Glutamatergic neuron (in vitro differentiated cells): ENCODE measurements at regions not wholly inside any gene's neighbourhood (a gene's known extent, or its start where the extent isn't known, plus 50 kb on each side); places are given as distances from the start of the nearest gene placed in this dataset.
"Not testable (repeated sequence)": the region's sequence is repeated elsewhere in the genome, so short reads cannot be mapped to it uniquely, and the experiment has no call there.

Experiments
- DNase-seq: peaks from one replicate; pipeline ENCODE4 v3.0.0; 2022
- H3K27ac Mint-ChIP-seq: one replicate; pipeline ENCODE4 v1.8.0; 2020; ENCODE audit warnings: mild to moderate bottlenecking, mixed read lengths, inconsistent platforms; ENCODE audit not compliant: unreplicated experiment
- H3K27me3 Mint-ChIP-seq: one replicate; pipeline ENCODE4 v1.8.0; 2020; ENCODE audit warnings: mild to moderate bottlenecking, moderate library complexity, mixed read lengths, inconsistent platforms; ENCODE audit not compliant: unreplicated experiment
- H3K36me3 Mint-ChIP-seq: one replicate; pipeline ENCODE4 v1.8.0; 2020; ENCODE audit warnings: mild to moderate bottlenecking, mixed read lengths, inconsistent platforms; ENCODE audit not compliant: unreplicated experiment
- H3K4me1 Mint-ChIP-seq: one replicate; pipeline ENCODE4 v1.8.0; 2020; ENCODE audit warnings: mild to moderate bottlenecking, low read depth, mixed read lengths, inconsistent platforms; ENCODE audit not compliant: unreplicated experiment
- H3K4me3 Mint-ChIP-seq: one replicate; pipeline ENCODE4 v1.8.0; 2020; ENCODE audit warnings: mild to moderate bottlenecking, mixed read lengths, inconsistent platforms; ENCODE audit not compliant: unreplicated experiment
- H3K9me3 Mint-ChIP-seq: one replicate; pipeline ENCODE4 v1.8.0; 2020; ENCODE audit warnings: mild to moderate bottlenecking, moderate library complexity, mixed read lengths, inconsistent platforms; ENCODE audit not compliant: unreplicated experiment
- CTCF ChIP-seq: fragments of 200-600 bp; sonication (generic); IDR thresholded peaks from one replicate; pipeline ENCODE4 v1.5.0; 2021; ENCODE audit not compliant: partially characterized antibody, unreplicated experiment

GRCh38 chr3:75579981-75580782 lies 83.9 kb upstream of the FRG2C start:
- Mint-ChIP-seq H3K27ac (peak overlapping the region; percentile 28), H3K27me3 (peaks cover 16% of the 10 kb centered on the region), H3K4me3 (peak overlapping the region; percentile 71)
- peak; percentile 84 for DNase-seq
- H3K4me1 Mint-ChIP-seq, H3K9me3 Mint-ChIP-seq, H3K36me3 Mint-ChIP-seq: not testable (repeated sequence)
- peak; percentile 90 for TF ChIP-seq CTCF

GRCh38 chr3:75582536-75582935 lies 81.6 kb upstream of the FRG2C start:
- not testable (repeated sequence) for H3K4me1 Mint-ChIP-seq, H3K9me3 Mint-ChIP-seq, H3K4me3 Mint-ChIP-seq, DNase-seq, H3K27ac Mint-ChIP-seq, H3K36me3 Mint-ChIP-seq
- peaks cover 15% of the 10 kb centered on the region for H3K27me3 Mint-ChIP-seq

GRCh38 chr3:75583116-75583515 lies 81.0 kb upstream of the FRG2C start:
- H3K27me3 Mint-ChIP-seq, result peaks cover 15% of the 10 kb centered on the region
- not testable (repeated sequence) for H3K4me1 Mint-ChIP-seq, H3K9me3 Mint-ChIP-seq, H3K36me3 Mint-ChIP-seq, H3K4me3 Mint-ChIP-seq, H3K27ac Mint-ChIP-seq, DNase-seq

GRCh38 chr3:75587695-75588094 lies 76.4 kb upstream of the FRG2C start:
- H3K27me3 Mint-ChIP-seq, H3K4me1 Mint-ChIP-seq, H3K27ac Mint-ChIP-seq, DNase-seq, H3K9me3 Mint-ChIP-seq, H3K36me3 Mint-ChIP-seq, H3K4me3 Mint-ChIP-seq: not testable (repeated sequence)

GRCh38 chr3:75590382-75590781 lies 73.7 kb upstream of the FRG2C start:
- H3K36me3 Mint-ChIP-seq, DNase-seq, H3K27ac Mint-ChIP-seq, H3K9me3 Mint-ChIP-seq, H3K27me3 Mint-ChIP-seq, H3K4me1 Mint-ChIP-seq, H3K4me3 Mint-ChIP-seq: not testable (repeated sequence)

GRCh38 chr3:75604286-75604934 lies 59.7 kb upstream of the FRG2C start:
- H3K36me3 Mint-ChIP-seq, H3K4me3 Mint-ChIP-seq, H3K27ac Mint-ChIP-seq, H3K4me1 Mint-ChIP-seq, DNase-seq, H3K27me3 Mint-ChIP-seq, H3K9me3 Mint-ChIP-seq: not testable (repeated sequence)

GRCh38 chr3:75607996-75608395 lies 56.1 kb upstream of the FRG2C start:
- DNase-seq, H3K36me3 Mint-ChIP-seq, H3K27ac Mint-ChIP-seq, H3K4me1 Mint-ChIP-seq, H3K9me3 Mint-ChIP-seq, H3K4me3 Mint-ChIP-seq, H3K27me3 Mint-ChIP-seq: not testable (repeated sequence)

GRCh38 chr3:75609598-75609997 lies 54.5 kb upstream of the FRG2C start:
- not testable (repeated sequence) for DNase-seq, H3K4me3 Mint-ChIP-seq, H3K27ac Mint-ChIP-seq, H3K36me3 Mint-ChIP-seq, H3K27me3 Mint-ChIP-seq, H3K4me1 Mint-ChIP-seq, H3K9me3 Mint-ChIP-seq
